ENCODE measurements at regions not wholly inside any gene's neighbourhood (a gene's known extent, or its start where the extent isn't known, plus 50 kb on each side); places are given as distances from the start of the nearest gene placed in this dataset.
"Not testable (repeated sequence)": the region's sequence is repeated elsewhere in the genome, so short reads cannot be mapped to it uniquely, and the experiment has no call there.

GRCh38 chr2:128596396-128597120, 277.9 kb upstream of the HS6ST1 start:
- H3K27ac Mint-ChIP-seq: no peak overlapping the region
- CTCF ChIA-PET: no interaction called here
- POLR2A ChIA-PET: no interaction called here
- no peaks in the 10 kb centered on the region for H3K27me3 Mint-ChIP-seq
- H3K4me1 Mint-ChIP-seq: no peaks in the 10 kb centered on the region
- no peaks in the 10 kb centered on the region for H3K36me3 Mint-ChIP-seq (ENCODE audit: low read depth)
- peak; percentile 12 for DNase-seq
- H3K9me3 Mint-ChIP-seq: no peaks in the 10 kb centered on the region
- no peak overlapping the region for H3K4me3 Mint-ChIP-seq

- H3K36me3 Mint-ChIP-seq (ENCODE audit: low read depth): no peaks in the 10 kb centered on the region
- DNase-seq: no peak
- no peaks in the 10 kb centered on the region for H3K4me1 Mint-ChIP-seq
- H3K9me3 Mint-ChIP-seq: no peaks in the 10 kb centered on the region
- H3K27ac Mint-ChIP-seq: no peak overlapping the region
- no peak overlapping the region for H3K4me3 Mint-ChIP-seq
- H3K27me3 Mint-ChIP-seq: no peaks in the 10 kb centered on the region
- CTCF ChIA-PET: no interaction called here
- POLR2A ChIA-PET: no interaction called here
Measured at GRCh38 chr2:128597121-128597762, 278.6 kb upstream of the HS6ST1 start.

- DNase-seq; H3K4me1 Mint-ChIP-seq; H3K9me3 Mint-ChIP-seq; H3K36me3 Mint-ChIP-seq (ENCODE audit: low read depth); POLR2A ChIA-PET; H3K4me3 Mint-ChIP-seq; H3K27ac Mint-ChIP-seq; CTCF ChIA-PET; H3K27me3 Mint-ChIP-seq: not testable (repeated sequence)
Measured at GRCh38 chr2:128598260-128598659, 279.6 kb upstream of the HS6ST1 start.

- no peaks in the 10 kb centered on the region for H3K27me3 Mint-ChIP-seq
- H3K36me3 Mint-ChIP-seq (ENCODE audit: low read depth): no peaks in the 10 kb centered on the region
- no peak overlapping the region for H3K27ac Mint-ChIP-seq
- H3K4me3 Mint-ChIP-seq: no peak overlapping the region
- no peaks in the 10 kb centered on the region for H3K9me3 Mint-ChIP-seq
- H3K4me1 Mint-ChIP-seq: no peaks in the 10 kb centered on the region
- CTCF ChIA-PET: no interaction called here
- POLR2A ChIA-PET: no interaction called here
- DNase-seq: no peak
Measured at GRCh38 chr2:128598862-128599441, 280.3 kb upstream of the HS6ST1 start.

- Mint-ChIP-seq H3K9me3 (no peaks in the 10 kb centered on the region), H3K4me3 (no peak overlapping the region), H3K4me1 (no peaks in the 10 kb centered on the region), H3K36me3 (ENCODE audit: low read depth) (no peaks in the 10 kb centered on the region), H3K27ac (no peak overlapping the region), H3K27me3 (no peaks in the 10 kb centered on the region)
- CTCF ChIA-PET: no interaction called here
- no peak for DNase-seq
- POLR2A ChIA-PET: no interaction called here
Measured at GRCh38 chr2:128599700-128600099, 281.0 kb upstream of the HS6ST1 start.

GRCh38 chr2:128600581-128601297, 282.1 kb upstream of the HS6ST1 start:
- Mint-ChIP-seq H3K9me3 (no peaks in the 10 kb centered on the region), H3K4me1 (no peaks in the 10 kb centered on the region), H3K36me3 (ENCODE audit: low read depth) (no peaks in the 10 kb centered on the region), H3K27ac (no peak overlapping the region), H3K4me3 (no peak overlapping the region), H3K27me3 (no peaks in the 10 kb centered on the region)
- CTCF ChIA-PET: no interaction called here
- POLR2A ChIA-PET: no interaction called here
- no peak for DNase-seq

- no peaks in the 10 kb centered on the region for H3K4me1 Mint-ChIP-seq
- no peaks in the 10 kb centered on the region for H3K9me3 Mint-ChIP-seq
- no peak overlapping the region for H3K4me3 Mint-ChIP-seq
- ChIA-PET POLR2A (no interaction called here), CTCF (no interaction called here)
- H3K27me3 Mint-ChIP-seq: no peaks in the 10 kb centered on the region
- no peaks in the 10 kb centered on the region for H3K36me3 Mint-ChIP-seq (ENCODE audit: low read depth)
- no peak overlapping the region for H3K27ac Mint-ChIP-seq
- no peak for DNase-seq
Measured at GRCh38 chr2:128601298-128602037, 282.8 kb upstream of the HS6ST1 start.

- H3K27ac Mint-ChIP-seq: no peak overlapping the region
Measured at GRCh38 chr2:128602038-128602698, 283.5 kb upstream of the HS6ST1 start.

GRCh38 chr2:128602699-128603101, 284.0 kb upstream of the HS6ST1 start:
- no peaks in the 10 kb centered on the region for H3K9me3 Mint-ChIP-seq
- no peak overlapping the region for H3K4me3 Mint-ChIP-seq
- no peaks in the 10 kb centered on the region for H3K36me3 Mint-ChIP-seq (ENCODE audit: low read depth)
- H3K4me1 Mint-ChIP-seq: no peaks in the 10 kb centered on the region
- CTCF ChIA-PET: no interaction called here
- DNase-seq: no peak
- POLR2A ChIA-PET: no interaction called here
- no peak overlapping the region for H3K27ac Mint-ChIP-seq
- no peaks in the 10 kb centered on the region for H3K27me3 Mint-ChIP-seq

More at GRCh38 chr2:128602038-128602698, 283.5 kb upstream of the HS6ST1 start:
- no peak overlapping the region for H3K4me3 Mint-ChIP-seq
- ChIA-PET POLR2A (no interaction called here), CTCF (no interaction called here)
- DNase-seq: no peak
- H3K36me3 Mint-ChIP-seq (ENCODE audit: low read depth): no peaks in the 10 kb centered on the region
- no peaks in the 10 kb centered on the region for H3K4me1 Mint-ChIP-seq
- H3K27me3 Mint-ChIP-seq: no peaks in the 10 kb centered on the region
- no peaks in the 10 kb centered on the region for H3K9me3 Mint-ChIP-seq

GRCh38 chr2:128603411-128603924, 284.8 kb upstream of the HS6ST1 start:
- Mint-ChIP-seq H3K36me3 (ENCODE audit: low read depth) (no peaks in the 10 kb centered on the region), H3K4me1 (no peaks in the 10 kb centered on the region), H3K27me3 (no peaks in the 10 kb centered on the region), H3K4me3 (no peak overlapping the region), H3K27ac (no peak overlapping the region), H3K9me3 (no peaks in the 10 kb centered on the region)
- ChIA-PET CTCF (no interaction called here), POLR2A (no interaction called here)
- no peak for DNase-seq

GRCh38 chr2:128604045-128604444, 285.4 kb upstream of the HS6ST1 start:
- Mint-ChIP-seq H3K36me3 (ENCODE audit: low read depth) (no peaks in the 10 kb centered on the region), H3K27me3 (no peaks in the 10 kb centered on the region), H3K9me3 (no peaks in the 10 kb centered on the region), H3K27ac (no peak overlapping the region), H3K4me3 (no peak overlapping the region), H3K4me1 (no peaks in the 10 kb centered on the region)
- CTCF ChIA-PET: no interaction called here
- no peak for DNase-seq
- POLR2A ChIA-PET: no interaction called here

- H3K4me3 Mint-ChIP-seq; DNase-seq; CTCF ChIA-PET; POLR2A ChIA-PET; H3K4me1 Mint-ChIP-seq; H3K27ac Mint-ChIP-seq; H3K27me3 Mint-ChIP-seq; H3K9me3 Mint-ChIP-seq; H3K36me3 Mint-ChIP-seq (ENCODE audit: low read depth): not testable (repeated sequence)
Measured at GRCh38 chr2:128604581-128604980, 285.9 kb upstream of the HS6ST1 start.

- CTCF ChIA-PET: no interaction called here
- Mint-ChIP-seq H3K4me3 (no peak overlapping the region), H3K27me3 (no peaks in the 10 kb centered on the region), H3K4me1 (no peaks in the 10 kb centered on the region), H3K36me3 (ENCODE audit: low read depth) (no peaks in the 10 kb centered on the region), H3K9me3 (no peaks in the 10 kb centered on the region), H3K27ac (no peak overlapping the region)
- POLR2A ChIA-PET: no interaction called here
- DNase-seq: no peak
Measured at GRCh38 chr2:128605421-128605820, 286.8 kb upstream of the HS6ST1 start.

Data from activated CD4-positive, alpha-beta memory T cell treated with anti-CD3 and anti-CD28 coated beads, Interleukin-2, amount 10 ng/mL, durations not matched to agents 7 days and 5 days (primary cell).